COLO668 (cell line): ENCODE measurements at regions not wholly inside any gene's neighbourhood (a gene's known extent, or its start where the extent isn't known, plus 50 kb on each side); places are given as distances from the start of the nearest gene placed in this dataset.
A peak's percentile ranks its signal among the peaks of the same experiment; 100 is the strongest.

ENCODE experiments used
- DNase-seq: peaks from one replicate; lab custom pipeline; 2025; ENCODE audit not compliant: unreplicated experiment; lab: John Stamatoyannopoulos, UW

- DNase-seq: no peak
Measured at GRCh38 chr5:173718469-173718868, 102.0 kb upstream of the BOD1 start.

GRCh38 chr5:173719731-173720082, 103.3 kb upstream of the BOD1 start:
- peak; percentile 68 for DNase-seq

- DNase-seq: peak; percentile 6
Measured at GRCh38 chr5:173720286-173720952, 104.0 kb upstream of the BOD1 start.

GRCh38 chr5:173720953-173721600, 104.6 kb upstream of the BOD1 start:
- DNase-seq: no peak

GRCh38 chr5:173721601-173722232, 105.3 kb upstream of the BOD1 start:
- no peak for DNase-seq

DNA sequence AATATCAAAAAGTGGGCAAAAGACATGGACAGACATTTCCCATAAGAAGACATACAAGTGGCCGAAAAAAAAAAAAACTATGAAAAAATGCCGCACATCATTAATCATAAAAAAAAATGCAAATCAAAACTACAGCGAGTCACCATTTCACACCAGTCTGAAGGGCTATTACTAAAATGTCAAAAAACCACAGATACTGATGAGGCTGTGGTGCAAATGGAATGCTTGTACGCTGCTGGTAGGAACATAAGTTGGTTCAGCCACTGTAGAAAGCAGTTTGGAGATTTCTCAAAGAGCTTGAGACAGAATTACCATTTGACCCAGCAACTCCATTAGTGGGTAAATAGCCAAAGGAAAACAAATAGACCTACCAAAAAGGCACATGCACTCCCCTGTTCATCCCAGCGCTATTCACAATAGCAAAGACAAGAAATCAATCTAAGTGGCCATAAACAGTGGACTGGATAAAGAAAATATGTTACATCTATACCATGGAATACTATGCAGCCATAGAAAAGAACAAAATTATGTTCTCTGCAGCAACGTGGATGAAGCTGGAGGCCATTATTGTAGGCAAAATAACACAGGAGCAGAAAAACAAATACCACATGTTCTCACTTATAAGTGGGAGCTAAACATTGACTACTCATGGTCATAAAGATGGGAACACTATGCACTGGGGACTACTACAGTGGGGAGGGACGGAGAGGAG, 110.6 kb upstream of the BOD1 start:
- no peak for DNase-seq

- peak; percentile 6 for DNase-seq
Measured at GRCh38 chr5:173727839-173728778, 111.7 kb upstream of the BOD1 start.

DNA sequence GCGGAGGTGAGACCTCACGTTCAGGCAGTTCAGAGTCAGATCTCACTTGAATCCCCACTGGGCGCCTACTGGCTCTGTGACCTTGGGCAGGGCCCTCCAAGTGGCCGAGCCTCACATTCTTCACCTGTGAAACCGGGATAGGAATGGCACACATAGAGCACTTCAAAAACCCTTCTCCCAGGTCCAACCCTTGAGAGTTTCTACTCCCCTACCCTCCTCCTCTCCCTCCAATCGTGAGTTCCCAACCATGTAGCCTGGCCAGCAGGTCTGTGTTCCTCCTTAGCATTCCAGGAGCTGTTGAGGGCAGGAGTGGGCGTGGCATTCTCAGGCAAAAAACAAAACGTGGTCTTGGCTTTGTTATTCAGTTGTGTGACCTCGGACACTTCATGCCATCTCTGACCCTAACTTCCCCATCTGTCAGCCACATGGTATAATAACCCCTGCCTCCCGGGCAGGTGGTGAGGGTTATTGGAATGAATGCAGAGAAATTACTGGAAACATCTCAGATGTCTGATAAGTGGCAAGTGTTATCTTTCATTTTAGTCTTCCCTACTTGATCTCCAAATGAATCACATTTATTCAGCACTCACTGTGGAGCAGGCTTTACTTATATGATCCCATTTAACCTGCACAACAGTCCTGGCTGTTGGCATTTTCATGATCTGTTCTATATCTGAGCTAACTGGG, 112.8 kb upstream of the BOD1 start:
- no peak for DNase-seq

- DNase-seq: peak; percentile 4
Measured at GRCh38 chr5:173730632-173731298, 114.3 kb upstream of the BOD1 start.

GRCh38 chr5:173733021-173733420, 116.6 kb upstream of the BOD1 start:
- DNase-seq: no peak

DNA sequence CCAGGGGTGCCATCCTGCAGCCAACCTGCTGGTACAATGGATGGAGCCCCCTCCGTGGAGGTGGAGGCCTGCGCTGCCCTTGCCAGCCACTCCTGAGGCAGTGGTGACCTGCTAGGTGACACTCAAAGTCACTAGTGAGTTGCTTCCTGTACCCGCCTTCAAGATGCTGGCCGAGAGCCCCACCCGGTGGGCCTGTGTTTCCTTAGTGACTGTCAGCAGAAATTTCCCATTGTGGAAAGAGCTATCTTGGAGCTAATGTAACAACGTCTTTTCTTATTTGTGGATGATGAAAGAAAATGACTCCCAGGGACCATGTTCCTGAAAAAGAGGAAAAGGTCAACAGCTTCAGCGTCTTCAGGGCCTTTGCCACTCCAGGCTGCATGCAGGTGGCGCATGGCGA, 117.0 kb upstream of the BOD1 start:
- DNase-seq: no peak

DNA sequence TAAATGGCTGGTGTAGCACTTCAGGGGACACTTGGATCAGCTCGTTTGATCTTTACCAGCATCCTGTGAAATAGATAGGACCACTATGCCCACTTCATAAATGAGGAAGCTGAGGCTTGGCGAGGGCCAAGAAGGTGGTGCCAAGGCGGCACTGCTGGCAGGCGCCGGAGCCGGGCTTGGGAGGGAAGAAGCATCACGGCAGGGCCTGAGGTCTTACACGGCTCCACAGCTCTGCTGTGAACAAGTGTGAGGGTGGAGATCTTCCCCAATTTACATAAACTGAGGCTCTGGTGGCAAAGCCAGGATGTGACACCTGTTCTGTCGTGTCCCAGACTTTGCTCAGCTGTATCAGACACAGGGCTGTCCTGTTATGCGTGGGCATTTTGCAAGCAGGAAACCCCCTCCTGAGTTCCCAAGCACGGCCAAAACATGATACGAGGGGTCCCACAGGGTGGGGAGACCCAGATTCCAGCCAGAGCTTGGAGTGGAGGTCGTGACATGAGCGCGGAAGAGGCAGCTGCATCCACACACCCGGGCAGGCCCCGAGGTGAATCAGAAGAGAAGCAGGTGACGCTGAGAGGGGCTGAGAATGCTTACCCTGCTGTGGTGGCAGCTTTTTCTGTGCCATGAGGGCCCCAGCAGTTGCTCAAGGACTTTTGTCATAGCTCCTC, 117.5 kb upstream of the BOD1 start:
- peak; percentile 50 for DNase-seq

DNA sequence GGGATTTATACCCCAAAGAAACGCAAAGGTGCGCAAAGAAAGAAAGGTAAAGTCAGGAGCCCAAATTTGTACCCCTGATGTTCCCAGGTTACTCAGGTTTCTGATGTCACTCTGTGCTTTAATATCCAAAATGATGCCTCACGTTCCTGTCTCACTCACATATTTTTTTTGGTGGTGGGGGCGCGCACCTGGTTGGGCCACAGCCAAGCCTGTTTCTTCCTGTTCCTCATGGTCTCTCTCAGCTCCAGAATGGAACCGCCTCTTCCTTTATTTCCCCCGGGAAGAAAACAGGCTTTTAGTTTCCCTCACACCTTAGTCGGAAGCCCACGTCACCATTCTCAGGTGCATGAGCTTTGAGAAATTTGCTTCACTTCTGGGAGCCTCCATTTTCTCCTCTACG, 118.3 kb upstream of the BOD1 start:
- no peak for DNase-seq

DNA sequence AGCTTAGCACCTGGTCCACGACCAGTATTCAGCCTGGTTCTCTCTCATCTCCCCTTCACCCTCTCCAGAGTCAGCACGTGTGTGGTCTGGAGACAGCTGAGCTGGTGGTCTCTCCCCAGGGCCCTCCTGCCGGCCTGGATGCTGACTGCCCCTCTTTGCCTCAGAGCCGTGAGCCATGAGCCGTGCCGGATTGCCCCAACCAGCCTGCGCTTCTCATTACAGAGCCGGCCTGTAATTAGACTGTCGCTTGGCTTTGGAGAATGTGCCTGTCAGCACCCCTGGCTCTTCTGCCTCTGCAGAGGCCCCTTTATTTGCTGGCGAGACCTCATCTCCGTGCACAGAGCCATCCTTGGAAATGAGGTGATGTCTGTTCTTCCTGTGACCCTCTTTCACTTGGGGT, 118.7 kb upstream of the BOD1 start:
- DNase-seq: no peak

GRCh38 chr5:173735691-173736090, 119.2 kb upstream of the BOD1 start:
- no peak for DNase-seq

DNA sequence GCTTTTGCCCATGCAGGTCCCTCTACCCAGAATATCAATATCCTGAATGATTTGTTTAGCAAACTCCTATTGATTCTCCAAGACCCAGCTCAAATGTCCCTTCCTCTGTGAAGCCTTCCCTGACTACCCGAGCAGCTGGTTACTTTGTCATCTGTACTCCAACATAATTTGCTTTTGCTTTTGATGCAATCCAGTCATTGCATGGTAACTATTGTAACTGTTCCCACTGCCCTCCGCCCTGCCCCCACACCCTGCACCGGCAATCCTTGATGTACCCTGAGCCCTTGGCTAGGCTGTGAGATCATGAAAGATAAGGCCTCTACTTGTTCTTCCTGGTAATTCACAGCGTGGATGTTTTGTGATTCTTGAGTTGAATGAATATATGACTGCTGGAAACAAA, 119.9 kb upstream of the BOD1 start:
- DNase-seq: peak; percentile 3

DNA sequence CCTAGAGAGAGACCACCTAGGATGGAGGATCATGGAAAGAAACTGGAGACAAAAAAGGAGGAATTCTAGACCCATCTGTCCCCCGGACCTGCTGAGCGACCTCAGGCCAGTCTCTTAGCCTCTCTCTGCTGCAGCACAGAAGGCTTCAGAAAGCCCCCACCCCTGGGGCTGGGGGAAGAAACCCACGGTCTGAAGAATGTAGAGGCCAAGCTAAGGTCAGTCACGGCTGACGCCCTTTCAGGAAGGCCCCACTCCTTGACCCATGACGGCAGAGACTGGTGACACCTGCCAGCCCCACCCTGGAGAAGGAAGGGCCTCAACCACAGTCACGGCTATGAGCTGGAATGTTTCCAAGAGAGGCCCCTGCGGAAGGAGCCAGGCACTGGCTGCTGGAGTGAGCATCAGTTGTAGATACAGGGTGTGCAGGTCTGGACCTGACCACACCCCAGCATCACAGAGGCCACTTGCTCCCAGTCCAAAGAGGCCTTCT, 120.5 kb upstream of the BOD1 start:
- DNase-seq: peak; percentile 75

DNA sequence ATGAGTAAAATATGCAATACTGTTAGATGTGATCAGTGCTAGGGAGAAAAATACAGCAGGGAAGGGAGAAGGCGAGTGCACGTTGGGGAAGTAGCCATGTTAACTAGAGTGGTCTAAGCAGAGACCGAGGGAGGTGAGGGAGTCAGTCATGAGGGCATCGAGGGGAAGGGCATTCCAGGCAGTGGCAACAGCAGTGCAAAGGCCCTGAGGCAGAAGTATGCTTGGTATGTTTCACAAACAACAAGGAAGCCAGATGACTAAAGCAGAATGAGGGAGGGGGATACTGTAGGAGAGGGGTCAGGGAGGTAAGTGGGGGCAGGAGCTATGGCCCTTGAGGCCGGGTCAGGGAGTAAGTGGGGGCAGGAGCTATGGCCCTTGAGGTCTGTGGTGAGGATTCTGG, 123.3 kb upstream of the BOD1 start:
- DNase-seq: no peak

DNA sequence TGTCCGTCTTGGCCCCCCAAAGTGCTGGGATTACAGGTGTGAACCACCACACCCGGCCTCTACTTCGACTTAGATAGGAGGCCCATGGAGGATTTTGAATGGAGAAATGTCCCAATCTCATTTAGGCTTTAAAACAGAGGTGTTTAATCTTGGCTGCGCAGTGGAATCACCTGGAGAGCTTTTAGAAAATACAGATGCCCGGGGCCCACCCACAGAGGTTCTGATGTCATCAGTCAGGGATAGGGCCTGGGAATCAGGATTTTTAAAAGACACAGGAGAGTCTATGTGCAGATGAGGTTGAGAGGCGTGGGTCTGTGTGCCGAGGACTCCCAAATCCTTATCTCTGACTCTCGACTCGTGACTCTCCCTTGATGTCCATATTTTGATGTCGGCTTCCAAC, 124.0 kb upstream of the BOD1 start:
- DNase-seq: no peak
